OCI-LY1 (cell line): ENCODE measurements at regions not wholly inside any gene's neighbourhood (a gene's known extent, or its start where the extent isn't known, plus 50 kb on each side); places are given as distances from the start of the nearest gene placed in this dataset.

ENCODE experiments used
- CTCF ChIP-seq: fragments of 200-600 bp; sonication (generic), shearing (Covaris generic); IDR thresholded peaks from 2 replicates; pipeline ENCODE4 v1.5.1; 2017; ENCODE audit warnings: mild to moderate bottlenecking, antibody characterized with exemption, low read length, moderate library complexity, mixed read lengths
- EZH2 ChIP-seq: fragments of 200-600 bp; sonication (generic), shearing (Covaris generic); IDR thresholded peaks from 2 replicates; pipeline ENCODE4 v1.8.0; 2017; ENCODE audit warnings: borderline replicate concordance, mixed run types, mild to moderate bottlenecking, antibody characterized with exemption, low read length, moderate library complexity, mixed read lengths

GRCh38 chr1:60893136-60893930 lies 189.0 kb upstream of the NFIA start:
- TF ChIP-seq CTCF (no peak), EZH2 (no peak)
